Cardiac fibroblast (primary cell): ENCODE measurements at regions not wholly inside any gene's neighbourhood (a gene's known extent, or its start where the extent isn't known, plus 50 kb on each side); places are given as distances from the start of the nearest gene placed in this dataset.

Experiments used
- DNase-seq, 2 donors: peaks; one replicate each; pipeline versions ENCODE4 v3.0.0 to v3.0.0-alpha.2; 2010; ENCODE audit warnings: low read depth in 2 of 2
- H3K4me3 ChIP-seq, 2 donors: replicated peaks in 1 of 2; 1 replicate in 1 of 2; 2 replicates in 1 of 2; pipeline ENCODE4 v1.5.1; 2011; ENCODE audit warnings: low read depth in 2 of 2, low read length in 2 of 2, mild to moderate bottlenecking in 2 of 2, moderate library complexity in 1 of 2
- TF ChIP-seq, protein P1 (sequence below): IDR thresholded peaks from one replicate; pipeline ENCODE4 v1.5.1; 2011; ENCODE audit warnings: low read depth, mild to moderate bottlenecking, low read length, inconsistent platforms

GRCh38 chr20:60143261-60143842, 185.1 kb downstream of the CDH26 start:
- TF ChIP-seq, protein P1, sequence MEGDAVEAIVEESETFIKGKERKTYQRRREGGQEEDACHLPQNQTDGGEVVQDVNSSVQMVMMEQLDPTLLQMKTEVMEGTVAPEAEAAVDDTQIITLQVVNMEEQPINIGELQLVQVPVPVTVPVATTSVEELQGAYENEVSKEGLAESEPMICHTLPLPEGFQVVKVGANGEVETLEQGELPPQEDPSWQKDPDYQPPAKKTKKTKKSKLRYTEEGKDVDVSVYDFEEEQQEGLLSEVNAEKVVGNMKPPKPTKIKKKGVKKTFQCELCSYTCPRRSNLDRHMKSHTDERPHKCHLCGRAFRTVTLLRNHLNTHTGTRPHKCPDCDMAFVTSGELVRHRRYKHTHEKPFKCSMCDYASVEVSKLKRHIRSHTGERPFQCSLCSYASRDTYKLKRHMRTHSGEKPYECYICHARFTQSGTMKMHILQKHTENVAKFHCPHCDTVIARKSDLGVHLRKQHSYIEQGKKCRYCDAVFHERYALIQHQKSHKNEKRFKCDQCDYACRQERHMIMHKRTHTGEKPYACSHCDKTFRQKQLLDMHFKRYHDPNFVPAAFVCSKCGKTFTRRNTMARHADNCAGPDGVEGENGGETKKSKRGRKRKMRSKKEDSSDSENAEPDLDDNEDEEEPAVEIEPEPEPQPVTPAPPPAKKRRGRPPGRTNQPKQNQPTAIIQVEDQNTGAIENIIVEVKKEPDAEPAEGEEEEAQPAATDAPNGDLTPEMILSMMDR, result no peak
- no peak for DNase-seq
- H3K4me3 ChIP-seq, result no peak overlapping the region

DNA sequence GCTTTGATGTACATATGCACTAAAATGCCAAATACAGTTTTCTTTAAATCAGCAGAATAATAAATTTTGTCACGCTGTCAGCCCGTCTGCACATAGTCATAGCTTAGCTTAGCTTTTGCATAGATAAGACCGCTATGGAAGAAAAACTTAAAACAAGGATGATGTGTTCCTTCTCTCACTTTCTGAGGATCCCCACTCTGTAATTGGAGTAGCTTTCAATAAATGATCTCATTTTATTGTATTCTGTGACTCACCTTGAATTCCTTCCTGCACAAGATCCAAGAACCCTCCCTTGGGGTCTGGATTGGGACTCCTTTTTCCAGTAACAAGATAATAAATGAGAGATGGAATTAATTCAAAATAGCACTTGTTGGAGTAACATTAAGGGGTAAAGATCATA, 186.2 kb downstream of the CDH26 start:
- H3K4me3 ChIP-seq, result no peak overlapping the region
- TF ChIP-seq, protein P1, result no peak
- DNase-seq, result no peak

DNA sequence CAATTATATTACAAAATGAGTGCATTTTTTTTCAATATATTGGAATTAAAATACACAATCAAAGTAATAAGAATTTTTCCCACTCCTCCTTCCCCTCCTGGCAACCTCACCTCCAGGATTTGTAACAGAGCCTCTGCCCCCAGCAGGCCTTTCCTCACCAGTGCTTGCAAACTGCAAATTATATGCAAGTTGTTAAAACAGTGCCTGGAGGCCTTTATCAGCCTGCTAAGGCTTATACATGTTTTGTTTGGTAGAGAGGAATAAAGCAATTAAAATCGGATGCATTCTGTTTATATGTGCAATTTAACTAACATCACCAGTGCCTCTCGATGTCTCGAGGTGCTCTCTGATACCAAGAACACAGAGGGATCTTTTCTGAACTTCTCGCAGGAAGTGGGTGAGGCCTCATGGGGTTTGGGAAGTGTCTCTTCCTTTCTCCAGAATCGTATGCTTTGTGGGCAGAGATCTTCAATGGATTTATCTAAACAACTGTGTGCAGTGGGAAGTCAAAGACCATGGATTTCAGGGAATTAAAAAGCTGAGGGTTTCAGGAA, 186.8 kb downstream of the CDH26 start:
- no peak overlapping the region for H3K4me3 ChIP-seq
- no peak for DNase-seq
- TF ChIP-seq, protein P1, result no peak

DNA sequence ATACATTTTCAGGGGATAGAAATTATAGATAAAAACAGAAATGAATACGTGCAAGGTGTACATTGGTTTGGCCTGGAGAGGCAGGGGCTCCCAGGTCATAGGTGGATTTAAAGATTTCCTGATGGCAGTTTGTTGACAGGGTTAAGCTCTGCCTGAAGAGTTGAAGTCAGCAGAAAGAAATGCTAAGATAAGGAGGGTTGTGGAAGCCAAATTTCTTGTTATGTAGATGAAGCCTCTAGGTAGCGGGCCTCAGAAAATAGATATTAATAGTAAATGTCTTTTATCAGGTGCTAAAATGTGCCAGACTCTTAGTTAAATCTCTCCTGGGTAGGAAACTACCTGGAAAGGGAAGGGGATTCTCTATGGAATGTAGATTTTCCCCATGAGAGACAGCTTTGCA, 188.8 kb downstream of the CDH26 start:
- DNase-seq, result no peak
- TF ChIP-seq, protein P1, result no peak
- no peak overlapping the region for H3K4me3 ChIP-seq

DNA sequence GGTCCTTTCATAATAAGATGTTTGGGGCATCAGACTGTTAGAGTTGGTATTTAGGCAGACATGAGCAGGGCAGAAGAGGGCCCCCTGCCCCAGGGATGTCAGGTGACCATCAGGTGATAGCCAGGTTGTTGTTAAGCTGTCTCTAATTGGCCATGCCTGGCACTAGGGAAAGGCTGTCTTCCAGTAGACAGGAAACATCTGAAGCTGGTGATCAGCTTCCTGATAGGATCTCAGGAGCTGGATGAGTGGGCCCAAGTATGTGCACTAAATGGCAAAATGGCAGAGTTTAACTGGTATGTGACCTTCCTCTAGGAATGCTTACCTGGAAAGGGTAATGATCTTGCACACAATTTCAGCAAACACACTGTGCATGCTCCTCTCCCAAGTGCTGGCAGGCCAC, 190.7 kb downstream of the CDH26 start:
- H3K4me3 ChIP-seq, result no peak overlapping the region
- TF ChIP-seq, protein P1, result no peak
- no peak for DNase-seq

GRCh38 chr20:60152792-60153191, 194.6 kb downstream of the CDH26 start:
- no peak for DNase-seq
- TF ChIP-seq, protein P1, result no peak
- H3K4me3 ChIP-seq, result no peak overlapping the region

DNA sequence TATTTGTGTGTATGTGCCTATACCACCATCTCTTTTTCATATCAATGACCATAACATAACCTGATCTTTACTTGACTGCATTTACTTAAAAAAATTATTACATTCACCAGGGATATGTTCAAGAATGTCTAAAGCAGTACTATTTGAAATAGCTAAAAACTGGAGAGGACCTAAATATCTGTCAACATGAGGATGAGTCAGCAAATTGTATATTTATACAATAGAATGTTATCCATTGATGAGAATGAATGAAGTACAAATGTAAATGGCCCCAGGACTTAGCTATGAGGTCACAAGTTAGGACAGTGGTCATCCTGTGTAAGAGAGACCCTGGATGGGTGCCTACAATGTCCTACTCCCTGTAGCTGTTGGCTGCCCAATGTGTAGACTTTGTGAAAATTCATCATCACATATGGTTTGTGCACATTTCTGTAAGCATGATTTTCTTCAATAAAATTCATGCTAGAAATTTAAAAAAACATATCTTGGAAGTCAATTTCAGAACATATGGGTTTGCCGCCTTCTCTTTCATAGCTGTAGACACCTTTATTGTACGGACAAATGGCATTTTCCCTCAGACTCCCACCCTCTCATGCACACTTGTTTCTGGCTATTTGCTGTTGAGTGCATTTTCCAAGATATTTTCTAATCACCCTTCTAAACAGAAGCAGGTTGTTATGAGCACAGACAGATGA, 202.4 kb downstream of the CDH26 start:
- TF ChIP-seq, protein P1, result no peak
- no peak overlapping the region for H3K4me3 ChIP-seq
- no peak for DNase-seq
